ENCODE measurements at regions not wholly inside any gene's neighbourhood (a gene's known extent, or its start where the extent isn't known, plus 50 kb on each side); places are given as distances from the start of the nearest gene placed in this dataset.
"Not testable (repeated sequence)": the region's sequence is repeated elsewhere in the genome, so short reads cannot be mapped to it uniquely, and the experiment has no call there.

GRCh38 chr5:83839256-83839655, 118.6 kb upstream of the HAPLN1 start:
- no peak for DNase-seq
- Mint-ChIP-seq H3K27me3 (ENCODE audit: low read depth in 3 of 3) (peaks cover 0 to 1% (median 0%) of the 10 kb centered on the region in 3 donors), H3K4me3 (no peak overlapping the region), H3K27ac (no peak overlapping the region), H3K4me1 (no peaks in the 10 kb centered on the region), H3K9me3 (peaks cover 4 to 39% (median 5%) of the 10 kb centered on the region in 6 donors), H3K36me3 (no peaks in the 10 kb centered on the region)

- H3K4me3 Mint-ChIP-seq: no peak overlapping the region
- peaks cover 4 to 46% (median 6%) of the 10 kb centered on the region in 6 donors for H3K9me3 Mint-ChIP-seq
- DNase-seq: no peak
- no peaks in the 10 kb centered on the region for H3K4me1 Mint-ChIP-seq
- H3K27ac Mint-ChIP-seq: no peak overlapping the region
- H3K36me3 Mint-ChIP-seq: no peaks in the 10 kb centered on the region
- peaks cover 0 to 1% (median 0%) of the 10 kb centered on the region in 3 donors for H3K27me3 Mint-ChIP-seq (ENCODE audit: low read depth in 3 of 3)
Observed at GRCh38 chr5:83837265-83837907, 116.7 kb upstream of the HAPLN1 start.

- peaks cover 0 to 2% (median 0%) of the 10 kb centered on the region in 3 donors for H3K27me3 Mint-ChIP-seq (ENCODE audit: low read depth in 3 of 3)
- H3K27ac Mint-ChIP-seq: no peak overlapping the region
- no peak overlapping the region for H3K4me3 Mint-ChIP-seq
- H3K36me3 Mint-ChIP-seq: no peaks in the 10 kb centered on the region
- no peak for DNase-seq
- no peaks in the 10 kb centered on the region for H3K4me1 Mint-ChIP-seq
- peaks cover 0 to 28% (median 7%) of the 10 kb centered on the region in 6 donors for H3K9me3 Mint-ChIP-seq
Observed at GRCh38 chr5:83834306-83834705, 113.7 kb upstream of the HAPLN1 start.

- Mint-ChIP-seq H3K4me3 (no peak overlapping the region), H3K27ac (no peak overlapping the region)
Observed at GRCh38 chr5:83831834-83832233, 111.2 kb upstream of the HAPLN1 start.

GRCh38 chr5:83827111-83827557, 106.5 kb upstream of the HAPLN1 start:
- no peaks in the 10 kb centered on the region for H3K4me1 Mint-ChIP-seq
- H3K27ac Mint-ChIP-seq: no peak overlapping the region
- no peak for DNase-seq
- H3K36me3 Mint-ChIP-seq: no peaks in the 10 kb centered on the region
- H3K4me3 Mint-ChIP-seq: no peak overlapping the region
- H3K9me3 Mint-ChIP-seq: peaks cover 5 to 33% (median 9%) of the 10 kb centered on the region in 6 donors
- H3K27me3 Mint-ChIP-seq (ENCODE audit: low read depth in 3 of 3): peaks cover 0 to 2% (median 2%) of the 10 kb centered on the region in 3 donors

More at GRCh38 chr5:83831834-83832233, 111.2 kb upstream of the HAPLN1 start:
- peaks cover 0 to 2% (median 0%) of the 10 kb centered on the region in 3 donors for H3K27me3 Mint-ChIP-seq (ENCODE audit: low read depth in 3 of 3)
- no peaks in the 10 kb centered on the region for H3K36me3 Mint-ChIP-seq
- H3K9me3 Mint-ChIP-seq: peaks cover 0 to 32% (median 7%) of the 10 kb centered on the region in 6 donors
- no peaks in the 10 kb centered on the region for H3K4me1 Mint-ChIP-seq
- no peak for DNase-seq

GRCh38 chr5:83817591-83817990, 96.9 kb upstream of the HAPLN1 start:
- H3K4me1 Mint-ChIP-seq: no peaks in the 10 kb centered on the region
- H3K27ac Mint-ChIP-seq: no peak overlapping the region
- no peak for DNase-seq
- peaks cover 0 to 2% (median 0%) of the 10 kb centered on the region in 3 donors for H3K27me3 Mint-ChIP-seq (ENCODE audit: low read depth in 3 of 3)
- no peak overlapping the region for H3K4me3 Mint-ChIP-seq
- no peaks in the 10 kb centered on the region for H3K36me3 Mint-ChIP-seq
- H3K9me3 Mint-ChIP-seq: peaks cover 2 to 28% (median 11%) of the 10 kb centered on the region in 6 donors

GRCh38 chr5:83815661-83816060, 95.0 kb upstream of the HAPLN1 start:
- H3K36me3 Mint-ChIP-seq: no peaks in the 10 kb centered on the region
- peaks cover 2 to 21% (median 10%) of the 10 kb centered on the region in 6 donors for H3K9me3 Mint-ChIP-seq
- H3K27me3 Mint-ChIP-seq (ENCODE audit: low read depth in 3 of 3): peaks cover 0 to 2% (median 0%) of the 10 kb centered on the region in 3 donors
- H3K4me3 Mint-ChIP-seq: no peak overlapping the region
- no peaks in the 10 kb centered on the region for H3K4me1 Mint-ChIP-seq
- H3K27ac Mint-ChIP-seq: no peak overlapping the region
- no peak for DNase-seq

GRCh38 chr5:83810511-83810910, 89.9 kb upstream of the HAPLN1 start:
- H3K36me3 Mint-ChIP-seq: peaks cover 0 to 4% (median 0%) of the 10 kb centered on the region in 3 donors
- no peak overlapping the region for H3K27ac Mint-ChIP-seq
- no peak for DNase-seq
- no peak overlapping the region for H3K4me3 Mint-ChIP-seq
- H3K27me3 Mint-ChIP-seq (ENCODE audit: low read depth in 3 of 3): peaks cover 0 to 2% (median 0%) of the 10 kb centered on the region in 3 donors
- no peaks in the 10 kb centered on the region for H3K4me1 Mint-ChIP-seq
- H3K9me3 Mint-ChIP-seq: peaks cover 3 to 32% (median 10%) of the 10 kb centered on the region in 6 donors

GRCh38 chr5:83802686-83803085, 82.0 kb upstream of the HAPLN1 start:
- Mint-ChIP-seq H3K4me3 (no peak overlapping the region), H3K36me3 (no peaks in the 10 kb centered on the region), H3K27me3 (ENCODE audit: low read depth in 3 of 3) (no peaks in the 10 kb centered on the region), H3K27ac (no peak overlapping the region), H3K9me3 (peaks cover 0 to 21% (median 12%) of the 10 kb centered on the region in 6 donors), H3K4me1 (no peaks in the 10 kb centered on the region)
- DNase-seq: no peak

GRCh38 chr5:83800201-83800600, 79.5 kb upstream of the HAPLN1 start:
- Mint-ChIP-seq H3K9me3 (peaks cover 2 to 14% (median 8%) of the 10 kb centered on the region in 6 donors), H3K4me3 (no peak overlapping the region), H3K27ac (no peak overlapping the region), H3K36me3 (no peaks in the 10 kb centered on the region), H3K4me1 (no peaks in the 10 kb centered on the region), H3K27me3 (ENCODE audit: low read depth in 3 of 3) (no peaks in the 10 kb centered on the region)
- DNase-seq: no peak

- H3K4me1 Mint-ChIP-seq; DNase-seq; H3K4me3 Mint-ChIP-seq; H3K27me3 Mint-ChIP-seq (ENCODE audit: low read depth in 3 of 3); H3K36me3 Mint-ChIP-seq; H3K27ac Mint-ChIP-seq: not testable (repeated sequence)
- H3K9me3 Mint-ChIP-seq: peaks cover 2 to 12% (median 7%) of the 10 kb centered on the region in 6 donors
Observed at GRCh38 chr5:83799020-83799419, 78.4 kb upstream of the HAPLN1 start.

GRCh38 chr5:83789371-83789770, 68.7 kb upstream of the HAPLN1 start:
- no peak for DNase-seq
- Mint-ChIP-seq H3K4me3 (no peak overlapping the region), H3K36me3 (no peaks in the 10 kb centered on the region), H3K27ac (no peak overlapping the region), H3K4me1 (no peaks in the 10 kb centered on the region), H3K9me3 (peaks cover 0 to 9% (median 2%) of the 10 kb centered on the region in 6 donors), H3K27me3 (ENCODE audit: low read depth in 3 of 3) (no peaks in the 10 kb centered on the region)

GRCh38 chr5:83787631-83788030, 67.0 kb upstream of the HAPLN1 start:
- H3K4me1 Mint-ChIP-seq: no peaks in the 10 kb centered on the region
- H3K36me3 Mint-ChIP-seq: no peaks in the 10 kb centered on the region
- no peak overlapping the region for H3K4me3 Mint-ChIP-seq
- H3K27ac Mint-ChIP-seq: no peak overlapping the region
- H3K9me3 Mint-ChIP-seq: peaks cover 0 to 11% (median 2%) of the 10 kb centered on the region in 6 donors
- no peaks in the 10 kb centered on the region for H3K27me3 Mint-ChIP-seq (ENCODE audit: low read depth in 3 of 3)
- no peak for DNase-seq

GRCh38 chr5:83785176-83785668, 64.6 kb upstream of the HAPLN1 start:
- H3K9me3 Mint-ChIP-seq: peaks cover 0 to 6% (median 2%) of the 10 kb centered on the region in 6 donors
- no peak overlapping the region for H3K4me3 Mint-ChIP-seq
- H3K36me3 Mint-ChIP-seq: no peaks in the 10 kb centered on the region
- no peak for DNase-seq
- H3K27me3 Mint-ChIP-seq (ENCODE audit: low read depth in 3 of 3): no peaks in the 10 kb centered on the region
- no peak overlapping the region for H3K27ac Mint-ChIP-seq
- H3K4me1 Mint-ChIP-seq: no peaks in the 10 kb centered on the region
